ENCODE measurements at regions not wholly inside any gene's neighbourhood (a gene's known extent, or its start where the extent isn't known, plus 50 kb on each side); places are given as distances from the start of the nearest gene placed in this dataset.
"Not testable (repeated sequence)": the region's sequence is repeated elsewhere in the genome, so short reads cannot be mapped to it uniquely, and the experiment has no call there.

DNA sequence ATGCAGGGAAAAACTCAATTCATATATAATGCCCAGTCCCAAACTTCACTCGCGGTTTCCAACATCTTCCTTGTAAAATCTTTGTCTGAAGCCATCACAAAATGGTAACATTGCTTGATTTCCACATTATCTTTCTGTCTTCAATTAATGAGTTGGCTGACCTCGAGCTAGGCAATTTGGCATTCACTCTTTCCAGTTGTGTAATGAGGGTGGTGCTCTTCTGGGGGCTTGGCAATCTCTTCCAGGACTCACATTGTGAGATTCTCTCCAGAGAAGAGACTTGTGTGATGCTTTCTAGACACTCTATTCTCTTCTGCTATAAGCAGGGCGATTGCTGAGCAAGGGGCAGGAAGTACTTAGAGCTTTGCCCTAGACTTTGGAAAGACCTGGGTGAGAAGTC lies 179.5 kb downstream of the JCAD start:
- Histone ChIP-seq H3K4me1 (ENCODE audit: insufficient read depth, low read length) (no peaks in the 10 kb centered on the region), H3K9me3 (ENCODE audit: low read depth, low read length) (no peaks in the 10 kb centered on the region), H3K4me3 (ENCODE audit: low read length) (no peak overlapping the region), H3K27me3 (ENCODE audit: insufficient read depth, low read length) (no peaks in the 10 kb centered on the region)

DNA sequence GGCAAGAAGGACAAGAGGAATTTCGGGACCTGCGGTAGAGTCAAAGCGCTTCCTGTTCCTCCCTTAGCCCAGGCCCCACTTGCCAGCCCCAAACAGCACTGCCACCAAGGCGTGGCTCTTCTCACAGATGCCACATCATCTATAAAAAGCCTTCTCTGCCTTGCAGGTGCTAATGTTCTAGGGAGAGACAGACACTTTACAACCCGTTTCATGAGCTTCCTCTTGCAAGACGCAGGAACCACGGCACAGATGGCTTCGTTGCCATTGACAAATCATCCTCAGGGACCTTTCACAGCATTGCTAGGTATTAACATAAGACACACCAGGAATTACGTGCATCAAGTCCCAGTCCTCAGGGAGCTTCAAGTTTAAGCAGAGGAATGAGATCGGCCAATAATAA lies 180.9 kb downstream of the JCAD start:
- no peaks in the 10 kb centered on the region for H3K27me3 ChIP-seq (ENCODE audit: insufficient read depth, low read length)
- no peaks in the 10 kb centered on the region for H3K9me3 ChIP-seq (ENCODE audit: low read depth, low read length)
- no peaks in the 10 kb centered on the region for H3K4me1 ChIP-seq (ENCODE audit: insufficient read depth, low read length)
- H3K4me3 ChIP-seq (ENCODE audit: low read length): no peak overlapping the region

DNA sequence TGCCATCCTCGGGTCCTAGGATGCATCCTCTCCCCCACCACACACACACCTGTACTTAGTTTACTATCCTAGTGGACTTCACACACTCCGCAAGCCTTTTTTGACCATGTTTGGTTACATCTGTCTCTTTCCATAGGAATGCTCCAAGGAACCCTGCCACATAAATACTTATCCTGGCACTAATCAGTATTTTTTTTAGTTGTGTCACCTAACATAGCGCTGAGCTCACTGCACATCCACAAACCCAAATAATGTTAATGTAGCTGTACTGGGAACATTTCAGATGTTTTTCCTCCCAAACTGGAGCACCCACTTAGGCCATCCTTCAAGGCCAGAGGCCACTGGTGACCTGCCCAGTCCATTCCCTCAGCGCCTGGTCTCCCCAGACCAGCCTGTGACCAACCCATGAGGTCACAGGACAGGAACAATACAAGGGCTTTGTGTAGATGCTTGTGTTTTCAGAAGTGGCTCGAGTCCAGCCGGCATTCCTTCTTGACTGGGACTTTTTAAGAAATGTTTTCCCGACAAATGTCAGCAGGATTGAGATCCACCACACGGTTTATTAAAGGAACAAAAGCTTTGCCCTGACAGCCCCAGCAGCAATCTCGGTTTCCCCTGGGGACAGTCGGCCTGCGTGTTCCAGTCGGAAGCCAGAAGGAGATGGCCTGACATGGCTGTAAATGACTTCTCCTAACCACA lies 181.4 kb downstream of the JCAD start:
- H3K4me1 ChIP-seq (ENCODE audit: insufficient read depth, low read length): no peaks in the 10 kb centered on the region
- no peak overlapping the region for H3K4me3 ChIP-seq (ENCODE audit: low read length)
- no peaks in the 10 kb centered on the region for H3K9me3 ChIP-seq (ENCODE audit: low read depth, low read length)
- H3K27me3 ChIP-seq (ENCODE audit: insufficient read depth, low read length): no peaks in the 10 kb centered on the region

DNA sequence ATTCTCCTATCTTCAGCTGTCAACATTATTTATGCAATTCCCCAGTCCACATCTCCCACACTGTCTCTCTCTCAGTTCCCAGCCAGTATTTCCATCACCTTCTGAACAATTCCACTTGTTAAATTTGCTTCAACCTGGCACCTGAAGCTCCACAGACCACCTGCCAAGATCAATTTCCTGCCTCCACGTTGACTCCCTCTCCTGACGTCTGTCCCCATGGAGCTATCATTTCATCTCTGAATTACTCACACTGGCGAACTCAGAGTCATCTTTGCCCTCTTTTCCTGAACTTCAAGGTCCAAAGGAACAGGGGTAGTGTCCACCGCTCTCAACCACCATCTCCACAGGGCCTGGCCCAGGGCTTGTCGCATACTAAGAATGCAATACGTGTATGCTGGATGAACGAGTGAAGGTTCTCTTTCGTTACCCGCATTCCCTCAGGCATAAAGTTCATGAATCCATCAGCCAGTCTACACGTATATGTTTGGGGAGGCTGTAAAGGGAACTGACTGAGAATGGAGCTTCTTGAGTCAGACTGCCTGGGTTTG lies 183.3 kb downstream of the JCAD start:
- Histone ChIP-seq H3K4me1 (ENCODE audit: insufficient read depth, low read length) (no peaks in the 10 kb centered on the region), H3K4me3 (ENCODE audit: low read length) (no peak overlapping the region), H3K27me3 (ENCODE audit: insufficient read depth, low read length) (no peaks in the 10 kb centered on the region), H3K9me3 (ENCODE audit: low read depth, low read length) (no peaks in the 10 kb centered on the region)

GRCh38 chr10:29874606-29875269 lies 184.6 kb downstream of the JCAD start:
- Histone ChIP-seq H3K9me3 (ENCODE audit: low read depth, low read length) (no peaks in the 10 kb centered on the region), H3K4me1 (ENCODE audit: insufficient read depth, low read length) (no peaks in the 10 kb centered on the region), H3K27me3 (ENCODE audit: insufficient read depth, low read length) (no peaks in the 10 kb centered on the region), H3K4me3 (ENCODE audit: low read length) (no peak overlapping the region)

- no peak overlapping the region for H3K4me3 ChIP-seq (ENCODE audit: low read length)
- no peaks in the 10 kb centered on the region for H3K9me3 ChIP-seq (ENCODE audit: low read depth, low read length)
- H3K4me1 ChIP-seq (ENCODE audit: insufficient read depth, low read length): no peaks in the 10 kb centered on the region
- H3K27me3 ChIP-seq (ENCODE audit: insufficient read depth, low read length): no peaks in the 10 kb centered on the region
Measured at GRCh38 chr10:29873941-29874484, 185.4 kb downstream of the JCAD start.

DNA sequence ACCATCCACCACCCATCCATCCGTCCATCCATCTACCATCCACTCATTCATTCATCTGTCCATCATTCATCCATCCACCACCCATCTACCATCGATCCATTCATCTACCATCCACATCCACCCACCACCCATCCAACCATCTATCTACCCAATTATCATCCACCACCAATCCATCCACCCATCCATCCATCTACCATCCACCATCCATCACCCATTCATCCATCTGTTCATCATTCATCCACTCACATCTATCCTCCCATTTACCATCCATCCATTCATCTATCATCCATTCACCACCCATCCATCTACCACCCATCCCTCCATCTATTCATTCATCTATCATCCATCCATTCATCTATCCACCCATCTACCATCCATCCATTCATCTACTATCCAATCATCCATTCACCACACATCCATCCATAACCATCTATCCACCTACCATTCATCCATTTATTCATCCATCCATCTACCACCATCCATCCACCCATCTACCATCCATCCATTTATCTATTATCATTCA lies 188.8 kb downstream of the JCAD start:
- H3K4me1 ChIP-seq (ENCODE audit: insufficient read depth, low read length): no peaks in the 10 kb centered on the region
- H3K4me3 ChIP-seq (ENCODE audit: low read length): no peak overlapping the region
- no peaks in the 10 kb centered on the region for H3K9me3 ChIP-seq (ENCODE audit: low read depth, low read length)
- no peaks in the 10 kb centered on the region for H3K27me3 ChIP-seq (ENCODE audit: insufficient read depth, low read length)

DNA sequence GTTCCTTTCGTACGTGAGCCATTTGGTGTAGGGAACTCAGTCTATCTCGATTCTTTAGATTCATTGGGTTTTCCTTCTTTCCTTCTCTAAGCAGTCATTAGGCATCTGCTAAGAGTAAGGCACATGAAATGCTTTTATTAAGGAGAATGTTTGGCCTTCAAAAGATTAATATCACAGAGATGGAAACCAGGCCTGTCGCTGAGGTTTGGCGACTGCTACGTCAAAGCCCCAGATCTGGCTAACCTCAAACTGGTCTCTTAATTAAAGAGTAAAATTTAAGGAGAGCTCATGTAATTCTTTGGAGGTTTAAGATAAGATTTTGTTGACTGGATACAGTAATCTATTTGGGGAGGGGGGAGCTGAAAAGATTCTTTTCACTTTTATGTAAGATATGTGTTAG lies 189.8 kb downstream of the JCAD start:
- H3K27me3 ChIP-seq (ENCODE audit: insufficient read depth, low read length): no peaks in the 10 kb centered on the region
- no peaks in the 10 kb centered on the region for H3K4me1 ChIP-seq (ENCODE audit: insufficient read depth, low read length)
- no peak overlapping the region for H3K4me3 ChIP-seq (ENCODE audit: low read length)
- H3K9me3 ChIP-seq (ENCODE audit: low read depth, low read length): no peaks in the 10 kb centered on the region

- Histone ChIP-seq H3K9me3 (ENCODE audit: low read depth, low read length) (no peaks in the 10 kb centered on the region), H3K4me3 (ENCODE audit: low read length) (no peak overlapping the region), H3K4me1 (ENCODE audit: insufficient read depth, low read length) (no peaks in the 10 kb centered on the region), H3K27me3 (ENCODE audit: insufficient read depth, low read length) (no peaks in the 10 kb centered on the region)
Measured at GRCh38 chr10:29866356-29866755, 193.0 kb downstream of the JCAD start.

- Histone ChIP-seq H3K4me3 (ENCODE audit: low read length) (no peak overlapping the region), H3K27me3 (ENCODE audit: insufficient read depth, low read length) (no peaks in the 10 kb centered on the region), H3K4me1 (ENCODE audit: insufficient read depth, low read length) (no peaks in the 10 kb centered on the region), H3K9me3 (ENCODE audit: low read depth, low read length) (no peaks in the 10 kb centered on the region)
Measured at GRCh38 chr10:29865700-29866355, 193.6 kb downstream of the JCAD start.

DNA sequence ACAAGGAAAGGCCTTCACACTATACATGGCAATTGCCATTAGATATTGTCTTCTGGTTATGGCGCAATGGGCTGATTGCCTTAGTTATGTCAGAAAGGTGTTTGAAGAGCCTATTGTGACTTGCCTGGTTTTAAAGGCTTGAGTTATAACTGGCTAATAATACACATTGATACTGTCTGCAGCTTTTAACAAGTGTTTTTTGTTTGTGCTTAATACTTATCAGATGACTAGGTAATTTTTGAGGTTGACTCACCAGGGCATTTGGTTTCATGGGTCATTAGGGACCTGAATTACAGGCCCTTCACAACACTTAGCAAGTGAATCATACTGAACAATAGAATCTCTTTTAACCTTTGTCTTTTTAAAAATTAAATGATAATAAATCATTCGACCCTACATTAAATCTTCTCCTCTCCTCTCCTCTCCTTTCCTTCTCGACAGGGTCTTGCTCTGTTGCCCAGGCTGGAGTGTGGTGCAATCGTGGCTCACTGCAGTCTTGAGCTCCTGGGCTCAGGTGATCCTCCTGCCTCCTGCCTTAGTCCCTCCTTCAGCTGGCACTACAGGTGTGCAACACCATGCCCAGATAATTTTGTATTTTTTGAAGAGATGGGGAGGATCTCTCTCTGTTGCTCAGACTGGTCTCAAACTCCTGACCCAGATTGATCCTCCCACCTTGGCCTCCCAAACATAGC lies 196.3 kb downstream of the JCAD start:
- no peak overlapping the region for H3K4me3 ChIP-seq (ENCODE audit: low read length)
- no peaks in the 10 kb centered on the region for H3K4me1 ChIP-seq (ENCODE audit: insufficient read depth, low read length)
- no peaks in the 10 kb centered on the region for H3K9me3 ChIP-seq (ENCODE audit: low read depth, low read length)
- no peaks in the 10 kb centered on the region for H3K27me3 ChIP-seq (ENCODE audit: insufficient read depth, low read length)

- no peaks in the 10 kb centered on the region for H3K4me1 ChIP-seq (ENCODE audit: insufficient read depth, low read length)
- no peaks in the 10 kb centered on the region for H3K27me3 ChIP-seq (ENCODE audit: insufficient read depth, low read length)
- H3K9me3 ChIP-seq (ENCODE audit: low read depth, low read length): no peaks in the 10 kb centered on the region
- no peak overlapping the region for H3K4me3 ChIP-seq (ENCODE audit: low read length)
Measured at GRCh38 chr10:29861811-29862505, 197.4 kb downstream of the JCAD start.

- not testable (repeated sequence) for H3K9me3 ChIP-seq (ENCODE audit: low read depth, low read length); H3K4me1 ChIP-seq (ENCODE audit: insufficient read depth, low read length); H3K27me3 ChIP-seq (ENCODE audit: insufficient read depth, low read length); H3K4me3 ChIP-seq (ENCODE audit: low read length)
Measured at GRCh38 chr10:29861231-29861630, 198.2 kb downstream of the JCAD start.

DNA sequence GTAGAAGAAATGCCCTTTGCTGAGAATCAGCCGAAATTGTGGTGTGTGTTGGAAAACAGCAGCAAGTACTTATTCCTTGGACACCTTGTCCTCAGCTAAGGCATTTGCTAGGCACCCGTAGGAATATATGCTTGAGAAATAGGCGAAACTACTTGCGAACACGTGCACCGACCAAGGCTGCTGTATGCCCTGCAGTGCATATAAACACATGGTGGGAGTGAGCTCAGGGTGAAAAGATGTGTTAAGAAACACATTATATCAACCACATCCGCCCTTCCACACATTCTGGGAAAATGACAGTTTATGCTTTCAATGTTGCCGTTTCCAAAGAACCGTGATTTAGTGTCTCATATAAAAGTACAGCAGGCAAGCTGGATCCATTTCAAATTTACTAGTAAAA lies 199.2 kb downstream of the JCAD start:
- Histone ChIP-seq H3K4me1 (ENCODE audit: insufficient read depth, low read length) (no peaks in the 10 kb centered on the region), H3K9me3 (ENCODE audit: low read depth, low read length) (no peaks in the 10 kb centered on the region), H3K27me3 (ENCODE audit: insufficient read depth, low read length) (no peaks in the 10 kb centered on the region), H3K4me3 (ENCODE audit: low read length) (no peak overlapping the region)
